Right atrium auricular region (tissue), 2 donors: ENCODE measurements at regions not wholly inside any gene's neighbourhood (a gene's known extent, or its start where the extent isn't known, plus 50 kb on each side); places are given as distances from the start of the nearest gene placed in this dataset.

Source experiments
- DNase-seq: peaks from one replicate; pipeline ENCODE4 v3.0.0-alpha.2; 2019; ENCODE audit warnings: low spot score
- H3K27ac ChIP-seq, 2 donors: fragments of 200-600 bp; sonication (generic); 1 replicate in 1 of 2; 2 replicates in 1 of 2; pipeline ENCODE4 v1.5.1; 2016 to 2019
- H3K27me3 ChIP-seq, 2 donors: fragments of 200-600 bp; sonication (generic); one replicate each; pipeline versions ENCODE4 v1.5.1 to v1.6.0; 2017 to 2019
- H3K36me3 ChIP-seq: fragments of 200-600 bp; sonication (generic); one replicate; pipeline ENCODE4 v1.5.1; 2016
- H3K4me1 ChIP-seq, 2 donors: fragments of 200-600 bp; sonication (generic); one replicate each; pipeline versions ENCODE4 v1.5.1 to v1.6.0; 2017 to 2019
- H3K4me3 ChIP-seq, 2 donors: fragments of 200-600 bp; sonication (generic); 1 replicate in 1 of 2; 2 replicates in 1 of 2; pipeline ENCODE4 v1.5.1; 2017 to 2019; ENCODE audit warnings: mild to moderate bottlenecking in 1 of 2, moderate library complexity in 1 of 2
- H3K9me3 ChIP-seq, 2 donors: fragments of 200-600 bp; sonication (generic); one replicate each; pipeline ENCODE4 v1.5.1; 2019
- TF ChIP-seq, protein P1 (sequence below), 2 donors: fragments of 200-600 bp; sonication (generic); IDR thresholded peaks; one replicate each; pipeline ENCODE4 v1.5.1; 2019; ENCODE audit warnings: antibody characterized with exemption in 2 of 2

DNA sequence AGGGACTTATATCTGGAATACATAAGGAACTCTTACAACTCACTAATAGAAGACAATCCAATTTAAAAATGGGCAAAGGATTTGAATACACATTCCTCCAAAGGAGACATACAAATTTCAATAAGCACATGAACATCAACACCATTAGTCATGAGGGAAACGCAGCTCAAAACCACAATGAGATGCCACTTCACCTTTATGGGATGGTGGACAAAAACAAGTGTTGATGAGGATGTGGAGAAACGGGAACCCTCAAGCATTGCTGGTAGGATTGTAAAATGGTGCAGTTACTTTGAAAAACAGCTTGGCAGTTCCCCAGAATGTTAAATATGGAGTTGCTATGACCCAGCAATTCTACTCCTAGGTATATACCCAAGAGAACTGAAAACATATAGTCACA, 72.7 kb upstream of the IER5L start:
- H3K4me1 ChIP-seq, result peaks cover 0 to 18% of the 10 kb centered on the region in 2 donors
- H3K27ac ChIP-seq, result no peak overlapping the region
- no peak for DNase-seq
- H3K9me3 ChIP-seq, result no peaks in the 10 kb centered on the region
- TF ChIP-seq, protein P1, sequence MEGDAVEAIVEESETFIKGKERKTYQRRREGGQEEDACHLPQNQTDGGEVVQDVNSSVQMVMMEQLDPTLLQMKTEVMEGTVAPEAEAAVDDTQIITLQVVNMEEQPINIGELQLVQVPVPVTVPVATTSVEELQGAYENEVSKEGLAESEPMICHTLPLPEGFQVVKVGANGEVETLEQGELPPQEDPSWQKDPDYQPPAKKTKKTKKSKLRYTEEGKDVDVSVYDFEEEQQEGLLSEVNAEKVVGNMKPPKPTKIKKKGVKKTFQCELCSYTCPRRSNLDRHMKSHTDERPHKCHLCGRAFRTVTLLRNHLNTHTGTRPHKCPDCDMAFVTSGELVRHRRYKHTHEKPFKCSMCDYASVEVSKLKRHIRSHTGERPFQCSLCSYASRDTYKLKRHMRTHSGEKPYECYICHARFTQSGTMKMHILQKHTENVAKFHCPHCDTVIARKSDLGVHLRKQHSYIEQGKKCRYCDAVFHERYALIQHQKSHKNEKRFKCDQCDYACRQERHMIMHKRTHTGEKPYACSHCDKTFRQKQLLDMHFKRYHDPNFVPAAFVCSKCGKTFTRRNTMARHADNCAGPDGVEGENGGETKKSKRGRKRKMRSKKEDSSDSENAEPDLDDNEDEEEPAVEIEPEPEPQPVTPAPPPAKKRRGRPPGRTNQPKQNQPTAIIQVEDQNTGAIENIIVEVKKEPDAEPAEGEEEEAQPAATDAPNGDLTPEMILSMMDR (IDR thresholded peaks at IDR 0.05), result no peak
- no peaks in the 10 kb centered on the region for H3K36me3 ChIP-seq
- no peaks in the 10 kb centered on the region for H3K27me3 ChIP-seq
- no peak overlapping the region for H3K4me3 ChIP-seq

DNA sequence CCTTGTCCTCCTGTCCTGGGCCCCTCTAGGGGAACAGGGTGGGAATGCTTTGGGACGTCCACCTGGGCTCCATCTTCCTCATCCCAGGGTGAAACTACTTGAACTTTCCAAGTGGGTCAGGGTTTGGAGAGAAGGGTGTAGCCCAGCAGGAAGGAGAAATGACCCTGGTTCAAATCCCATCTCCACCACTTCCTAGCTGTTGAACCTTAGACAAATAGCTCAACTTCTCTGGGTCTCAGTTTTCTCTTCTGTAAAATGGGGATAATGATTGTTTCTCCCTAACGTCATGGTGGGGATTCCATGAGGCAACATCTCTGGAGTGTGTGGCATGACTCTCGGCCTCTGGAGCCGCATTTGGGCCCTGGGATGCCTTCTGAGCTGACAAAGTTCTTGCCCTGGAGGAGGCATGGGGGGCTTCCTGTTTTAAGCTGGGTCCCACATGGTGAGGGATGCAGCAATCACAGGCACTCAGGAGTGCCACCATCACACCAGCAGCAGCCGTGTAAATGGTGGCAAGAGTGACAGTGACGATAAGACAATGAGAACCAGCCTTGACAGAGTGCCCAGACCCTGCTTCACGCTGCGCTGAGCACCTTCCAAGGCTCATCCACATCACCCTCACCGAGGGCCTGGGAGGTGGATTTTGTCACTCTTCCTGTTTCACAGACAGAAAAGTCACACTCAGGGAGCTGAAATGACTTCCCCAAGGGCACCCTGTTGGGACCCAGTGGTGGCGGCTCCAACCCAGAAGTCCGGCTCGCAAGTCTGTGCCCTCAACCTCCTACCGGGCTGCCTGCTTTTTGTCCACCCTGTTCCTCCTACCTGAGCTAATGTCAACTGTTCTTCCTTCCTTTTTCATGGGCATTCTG, 69.5 kb upstream of the IER5L start:
- no peak for DNase-seq

DNA sequence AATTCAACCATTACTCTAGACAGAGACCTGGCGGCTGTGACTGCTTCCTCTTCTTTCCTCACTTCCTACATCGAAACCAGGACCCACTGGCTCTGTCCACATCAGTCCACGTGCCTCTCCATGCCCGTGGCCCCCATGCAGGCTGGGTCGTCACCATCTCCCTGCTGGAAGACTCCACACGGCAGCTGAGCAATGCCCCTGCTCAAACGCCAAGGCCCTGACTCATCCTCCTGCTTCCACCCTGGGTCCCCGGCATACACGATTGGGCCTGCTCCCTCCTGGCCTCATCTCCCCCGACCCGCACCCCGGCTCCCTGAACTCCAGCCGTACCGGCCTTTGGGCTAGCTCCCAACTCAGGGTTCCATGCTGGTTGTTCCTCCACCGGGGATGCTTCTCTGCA, 67.2 kb upstream of the IER5L start:
- TF ChIP-seq, protein P1 (IDR thresholded peaks at IDR 0.05), result no peak
- Histone ChIP-seq H3K27me3 (no peaks in the 10 kb centered on the region), H3K36me3 (no peaks in the 10 kb centered on the region), H3K9me3 (no peaks in the 10 kb centered on the region), H3K27ac (no peak overlapping the region), H3K4me3 (no peak overlapping the region), H3K4me1 (no peaks in the 10 kb centered on the region)
- DNase-seq, result no peak

More for the DNA sequence above, 69.5 kb upstream of the IER5L start:
- no peaks in the 10 kb centered on the region for H3K36me3 ChIP-seq
- no peaks in the 10 kb centered on the region for H3K4me1 ChIP-seq
- no peak overlapping the region for H3K4me3 ChIP-seq
- H3K9me3 ChIP-seq, result no peaks in the 10 kb centered on the region
- no peaks in the 10 kb centered on the region for H3K27me3 ChIP-seq
- H3K27ac ChIP-seq, result no peak overlapping the region
- TF ChIP-seq, protein P1 (IDR thresholded peaks at IDR 0.05), result no peak

DNA sequence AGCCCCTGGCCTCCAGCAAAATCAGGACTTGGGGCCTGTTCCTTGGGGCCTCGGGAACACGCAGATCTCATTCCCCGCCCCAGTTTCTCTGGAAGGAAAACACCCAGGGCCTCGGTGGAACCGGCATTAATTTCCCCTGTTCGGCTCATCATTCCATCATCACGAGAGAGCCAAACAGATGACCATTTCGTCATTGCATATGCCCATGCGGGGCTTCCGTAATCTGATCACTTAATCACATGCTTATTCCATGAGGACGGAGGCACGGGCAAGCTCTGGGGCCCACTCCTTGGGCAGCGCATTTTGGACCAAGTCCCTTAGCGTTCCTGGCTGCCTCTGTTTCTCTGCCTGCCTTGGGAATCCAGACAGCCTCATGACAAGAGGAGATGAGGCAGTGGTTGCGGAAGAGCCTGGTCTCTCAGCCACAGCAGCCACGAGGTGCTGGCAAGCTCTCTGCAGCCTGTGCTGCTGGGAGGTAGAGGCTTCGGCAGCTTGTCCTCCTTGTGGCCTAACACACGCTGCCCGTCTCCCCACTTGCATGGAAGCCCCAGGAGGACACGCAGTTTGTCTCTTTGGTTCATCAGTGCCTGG, 65.0 kb upstream of the IER5L start:
- H3K27me3 ChIP-seq, result no peaks in the 10 kb centered on the region
- DNase-seq, result peak; percentile 84
- TF ChIP-seq, protein P1 (IDR thresholded peaks at IDR 0.05), result no peak
- H3K9me3 ChIP-seq, result no peaks in the 10 kb centered on the region
- H3K4me3 ChIP-seq, result no peak overlapping the region
- H3K36me3 ChIP-seq, result no peaks in the 10 kb centered on the region
- H3K27ac ChIP-seq, result peak overlapping the region; percentile 43 to 46
- no peaks in the 10 kb centered on the region for H3K4me1 ChIP-seq

DNA sequence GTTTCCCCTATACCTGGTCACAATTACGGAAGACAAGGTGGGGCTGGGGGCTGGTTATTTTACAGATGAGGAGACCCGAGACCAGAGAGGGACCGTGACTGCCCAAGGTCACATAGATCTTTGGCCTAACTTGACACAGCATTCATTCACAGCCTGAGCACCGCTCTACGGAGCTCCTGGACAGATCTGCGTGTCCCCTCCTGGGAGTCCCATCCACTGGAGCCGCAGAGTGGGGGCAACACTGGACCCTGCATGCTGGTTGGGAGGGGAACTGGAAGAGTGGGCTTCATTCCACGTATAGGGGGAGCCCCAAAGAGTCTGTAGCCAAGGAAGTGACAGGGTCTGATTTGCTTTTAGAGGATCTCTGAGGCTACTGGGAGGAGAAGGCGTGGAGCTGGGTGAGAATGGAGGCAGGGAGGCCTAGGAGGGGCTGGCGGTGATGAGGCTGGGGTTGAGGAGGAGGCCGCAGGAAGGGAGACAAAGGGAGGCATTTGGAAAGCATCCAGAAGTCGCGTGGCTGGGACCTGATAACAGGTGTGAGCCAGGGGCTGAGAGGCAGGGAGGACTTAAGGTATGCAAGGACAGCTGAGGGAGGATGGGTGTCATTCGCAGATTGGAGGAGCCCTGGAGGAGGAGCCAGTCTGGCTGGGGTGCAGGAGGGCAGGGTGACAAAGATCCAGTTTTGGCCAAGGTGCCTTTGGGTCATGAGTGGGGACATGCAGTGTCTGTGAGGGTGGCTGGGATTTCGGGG, 64.3 kb upstream of the IER5L start:
- peak overlapping the region in 1 of 2 donors; percentile 46 for H3K27ac ChIP-seq
- H3K4me3 ChIP-seq, result no peak overlapping the region
- no peaks in the 10 kb centered on the region for H3K27me3 ChIP-seq
- no peaks in the 10 kb centered on the region for H3K9me3 ChIP-seq
- peaks cover 0 to 2% of the 10 kb centered on the region in 2 donors for H3K4me1 ChIP-seq
- TF ChIP-seq, protein P1 (IDR thresholded peaks at IDR 0.05), result no peak
- H3K36me3 ChIP-seq, result no peaks in the 10 kb centered on the region
- DNase-seq, result no peak
